NCI-H82 treated with DMSO at 0.1 percent for 48 hours (cell line): ENCODE measurements at regions not wholly inside any gene's neighbourhood (a gene's known extent, or its start where the extent isn't known, plus 50 kb on each side); places are given as distances from the start of the nearest gene placed in this dataset.

Source experiments
- DNase-seq: peaks from one replicate; lab custom pipeline; 2025; ENCODE audit not compliant: unreplicated experiment; lab: John Stamatoyannopoulos, UW

DNA sequence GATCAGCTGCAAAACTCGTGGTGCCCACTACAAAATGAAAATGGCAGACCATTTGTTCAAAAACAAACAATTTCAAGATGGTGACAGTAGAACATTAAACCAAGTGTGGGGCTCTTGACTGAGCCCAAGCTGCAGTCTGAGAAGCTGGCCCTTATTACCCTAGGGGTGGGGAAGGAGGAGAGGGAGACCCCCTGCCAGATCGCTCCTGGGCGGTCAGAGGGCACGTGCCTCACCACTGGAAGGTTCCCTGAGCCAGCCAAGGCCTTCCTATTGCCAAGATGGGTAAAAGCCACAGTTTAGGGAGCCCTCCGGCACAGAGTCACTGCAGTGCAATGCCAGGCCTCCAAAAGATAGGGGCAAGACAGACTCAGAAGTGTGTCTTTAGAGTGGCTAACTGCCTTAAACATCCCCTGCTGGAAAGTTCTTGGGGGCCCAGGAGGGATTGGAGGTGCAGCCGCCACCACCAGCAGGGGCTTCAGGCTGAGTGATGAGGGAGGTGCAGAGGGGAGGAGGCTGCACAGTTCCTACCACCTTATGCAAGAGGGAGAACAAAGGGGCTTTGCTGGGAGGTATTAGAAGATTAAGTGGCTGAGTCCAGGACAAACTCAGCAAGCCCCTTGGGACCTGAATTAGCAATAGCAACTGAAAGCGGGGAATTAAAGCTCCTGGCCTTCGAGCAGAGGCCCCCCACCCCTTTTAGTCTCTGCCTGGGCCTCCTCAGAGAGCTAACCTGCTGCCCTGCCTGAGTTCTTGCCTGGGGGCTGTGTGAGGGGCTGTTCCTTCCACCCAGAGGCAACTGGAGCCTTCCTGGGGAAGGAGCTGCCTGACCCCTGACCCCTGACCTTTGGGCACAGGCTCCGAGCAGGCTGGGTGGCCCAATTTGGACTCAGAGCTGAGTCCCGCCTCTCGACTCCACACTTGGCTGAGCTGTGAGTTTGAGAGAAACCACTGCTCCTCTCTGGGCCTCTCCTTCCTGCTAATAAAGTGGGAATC lies 88.4 kb downstream of the VEGFA start:
- DNase-seq = peak; percentile 97

DNA sequence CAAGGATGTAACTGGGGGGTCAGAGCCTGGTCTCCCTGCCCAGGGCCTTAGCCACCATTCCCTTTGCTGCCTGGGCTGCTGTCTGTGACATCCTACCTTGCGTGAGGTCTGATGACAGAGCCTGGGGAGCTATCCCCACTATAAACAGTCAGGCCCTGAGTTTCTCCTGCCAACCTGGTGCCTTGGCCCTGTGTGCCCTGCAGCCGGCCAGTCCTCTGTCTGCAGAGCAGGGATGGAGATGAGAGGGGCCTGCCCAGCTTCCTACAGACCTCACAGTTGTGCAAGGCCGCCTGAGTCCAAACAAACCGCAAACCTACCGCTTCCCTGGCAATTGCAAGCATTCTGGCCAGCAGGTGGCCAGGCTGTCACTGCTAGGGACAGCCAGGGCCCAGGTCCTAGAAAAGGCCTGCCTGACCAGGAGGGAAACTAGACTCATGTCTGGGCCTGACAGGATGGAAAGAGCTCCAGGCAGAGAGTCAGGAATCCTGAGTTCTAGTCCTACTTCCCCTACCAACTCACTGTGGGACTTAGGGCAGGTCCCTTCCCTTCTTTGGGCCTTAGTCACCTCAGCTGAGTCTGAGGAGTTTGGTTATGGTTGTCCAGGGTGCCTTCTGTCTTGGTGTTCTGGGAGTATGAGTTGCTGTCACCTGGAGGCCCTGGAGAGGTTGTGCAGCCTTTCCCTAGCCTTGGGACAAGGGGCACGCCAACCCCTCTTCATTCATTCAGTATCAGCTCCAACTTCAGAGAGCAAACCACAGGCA lies 86.2 kb downstream of the VEGFA start:
- DNase-seq = no peak

- DNase-seq = no peak
Measured at GRCh38 chr6:43855247-43855646, 85.2 kb downstream of the VEGFA start.

- DNase-seq = no peak
Measured at GRCh38 chr6:43853066-43853650, 83.1 kb downstream of the VEGFA start.

DNA sequence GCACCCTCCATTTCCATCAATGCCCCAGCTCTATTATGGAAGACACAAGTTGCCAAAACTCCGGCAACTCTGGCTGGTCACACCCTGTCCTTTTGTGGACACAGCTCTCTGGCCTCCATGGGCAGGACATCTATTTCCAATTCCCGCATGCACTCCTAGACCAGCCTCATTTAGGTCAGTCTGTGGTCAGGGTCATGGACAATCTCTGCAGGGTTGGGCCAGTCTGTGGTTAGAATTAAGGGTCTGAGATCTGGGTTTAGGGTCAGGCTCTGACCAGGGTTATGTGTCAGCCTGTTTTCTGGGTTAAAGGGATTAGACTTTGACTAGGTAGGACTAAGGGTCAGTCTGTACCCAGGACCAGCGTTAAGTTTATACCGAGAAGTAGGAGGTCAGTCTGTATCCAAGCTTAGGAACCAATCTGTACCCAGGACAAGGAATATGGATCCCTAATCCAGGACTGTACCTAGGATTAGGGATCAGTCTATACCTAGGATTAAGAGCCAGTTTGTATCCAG lies 82.4 kb downstream of the VEGFA start:
- DNase-seq = no peak

GRCh38 chr6:43851204-43851865 lies 81.3 kb downstream of the VEGFA start:
- DNase-seq = no peak

DNA sequence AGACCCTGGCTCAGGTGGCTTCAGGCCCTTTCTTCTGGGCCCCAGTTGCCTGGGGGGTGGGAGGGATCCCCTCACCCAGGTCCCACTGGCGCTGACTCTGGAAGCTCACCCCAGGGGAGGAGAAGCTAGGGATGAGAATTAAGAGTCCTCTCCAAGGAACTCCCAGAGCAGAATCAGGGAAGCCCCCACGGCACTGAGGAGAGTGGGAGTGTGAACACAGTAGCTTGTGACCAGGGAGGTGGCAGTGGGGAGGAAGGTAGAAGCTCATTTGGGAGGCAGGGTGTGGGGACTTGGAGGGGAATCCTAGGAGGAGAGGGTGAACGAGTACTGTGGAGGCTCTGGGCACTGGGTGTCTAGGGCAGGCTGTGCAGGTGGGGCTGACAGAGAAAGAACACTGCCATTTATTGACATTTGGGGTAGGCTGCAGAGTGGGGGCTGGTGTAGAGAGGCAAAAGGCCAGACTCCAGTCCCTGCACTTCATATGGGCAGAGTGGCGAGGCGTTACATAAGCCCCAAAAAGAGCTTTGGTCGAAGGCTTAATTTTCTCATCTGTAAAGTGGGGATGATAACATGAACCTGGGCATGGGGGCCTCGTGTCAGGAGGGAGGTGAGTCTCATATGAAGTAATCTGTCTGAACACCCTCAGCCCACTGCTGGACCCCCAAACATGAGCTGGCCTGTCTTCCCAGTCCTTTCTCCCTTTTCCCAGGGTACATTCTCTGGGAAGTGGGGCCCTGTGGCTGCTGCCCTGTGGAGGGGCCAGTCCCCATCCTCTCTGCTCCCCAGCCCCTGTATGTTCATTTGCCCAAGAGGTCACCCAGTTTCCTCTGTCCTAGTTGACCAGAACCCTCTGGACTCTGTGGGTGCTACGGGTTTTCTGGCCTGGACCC lies 80.5 kb downstream of the VEGFA start:
- no peak for DNase-seq

- DNase-seq = no peak
Measured at GRCh38 chr6:43849844-43850243, 79.8 kb downstream of the VEGFA start.

GRCh38 chr6:43848671-43849391 lies 78.8 kb downstream of the VEGFA start:
- DNase-seq = no peak

- DNase-seq = peak; percentile 83
Measured at GRCh38 chr6:43847741-43848630, 78.0 kb downstream of the VEGFA start.

- DNase-seq = no peak
Measured at GRCh38 chr6:43846556-43846955, 76.5 kb downstream of the VEGFA start.

GRCh38 chr6:43845646-43846045 lies 75.6 kb downstream of the VEGFA start:
- DNase-seq = no peak

GRCh38 chr6:43843669-43844171 lies 73.7 kb downstream of the VEGFA start:
- DNase-seq = no peak

- DNase-seq = no peak
Measured at GRCh38 chr6:43843097-43843645, 73.2 kb downstream of the VEGFA start.

DNA sequence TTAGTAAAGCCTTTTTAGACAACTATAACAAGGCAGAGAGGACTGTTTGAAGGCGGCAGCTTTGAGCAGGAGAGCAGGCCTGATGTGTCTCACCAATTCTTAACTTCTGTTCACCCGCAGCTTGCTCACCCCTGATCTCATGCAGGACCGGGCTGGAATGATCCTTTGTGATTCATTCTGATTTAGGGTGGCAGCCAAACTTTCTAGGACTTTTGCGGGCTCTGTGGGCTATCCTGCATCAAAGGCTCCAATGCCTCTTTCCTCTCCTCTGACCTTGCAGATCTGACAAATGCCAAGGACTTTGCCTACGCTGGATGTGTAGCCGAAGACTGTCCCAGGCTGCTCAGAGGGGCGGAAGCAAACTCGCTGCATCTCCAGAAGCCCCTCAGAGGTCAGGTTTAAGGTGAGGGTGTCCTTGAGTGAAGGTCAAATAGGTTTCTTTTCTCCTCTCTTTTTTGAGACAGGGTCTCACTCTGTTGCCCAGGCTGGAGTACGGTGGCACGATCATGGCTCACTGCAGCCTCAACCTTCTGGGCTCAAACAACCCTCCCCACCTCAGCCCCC lies 72.3 kb downstream of the VEGFA start:
- no peak for DNase-seq

DNA sequence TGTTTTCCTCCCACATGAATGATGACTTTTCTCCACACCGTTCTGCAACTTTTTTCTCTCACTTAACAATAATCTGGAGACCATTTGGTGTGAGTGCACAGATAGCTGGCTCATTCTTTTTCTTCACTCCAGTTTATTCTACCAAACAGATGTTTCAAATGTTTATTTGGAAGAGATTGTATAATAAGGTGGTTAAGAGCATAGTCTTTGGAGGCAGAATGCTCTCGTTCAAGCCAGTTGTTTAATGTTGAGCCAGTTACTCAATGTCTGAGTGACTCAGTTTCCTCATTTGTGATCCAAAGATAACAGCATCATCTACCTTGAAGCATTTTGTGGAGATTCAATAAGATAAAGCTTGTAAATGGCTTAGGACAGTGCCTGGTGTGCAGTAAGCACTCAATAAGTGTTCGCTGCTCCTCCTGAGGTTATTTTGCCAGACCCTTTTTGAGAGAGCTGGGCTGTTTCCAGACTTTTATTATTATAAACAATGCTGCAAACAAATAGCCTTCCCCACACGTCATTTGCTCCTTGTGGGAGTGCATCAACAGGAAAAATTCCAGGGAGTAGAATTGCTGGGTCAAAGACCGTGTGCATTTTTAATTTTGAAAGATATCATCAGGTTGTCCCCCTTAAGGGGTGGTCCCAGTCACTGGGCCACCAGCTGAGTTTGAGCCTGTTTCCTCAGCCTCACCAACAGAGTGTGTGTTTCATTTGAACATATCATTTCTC lies 70.6 kb downstream of the VEGFA start:
- no peak for DNase-seq
